Astrocyte (in vitro differentiated cells and primary cell): ENCODE measurements at regions not wholly inside any gene's neighbourhood (a gene's known extent, or its start where the extent isn't known, plus 50 kb on each side); places are given as distances from the start of the nearest gene placed in this dataset.
A peak's percentile ranks its signal among the peaks of the same experiment; 100 is the strongest.

ENCODE experiments used
- DNase-seq: peaks from one replicate; pipeline ENCODE4 v3.0.0-alpha.2; 2010; ENCODE audit warnings: low read depth
- FAIRE-seq: peaks from 2 replicates; lab custom pipeline; 2011; peaks lifted over from hg19 to GRCh38; lab: Jason Lieb, UNC
- H2AFZ ChIP-seq: 2 replicates; pipeline ENCODE4 v1.6.0; 2012; ENCODE audit warnings: low read depth, low read length, inconsistent platforms
- H3K27ac ChIP-seq: 2 replicates; pipeline ENCODE4 v1.5.1; 2011; ENCODE audit warnings: low read depth, low read length, inconsistent platforms
- H3K27me3 ChIP-seq: 2 replicates; pipeline ENCODE4 v1.6.0; 2011; ENCODE audit warnings: low read length, inconsistent platforms; ENCODE audit not compliant: insufficient read depth
- H3K36me3 ChIP-seq: 2 replicates; pipeline ENCODE4 v1.5.1; 2011; ENCODE audit warnings: low read length, inconsistent platforms; ENCODE audit not compliant: insufficient read depth
- H3K4me1 ChIP-seq: 2 replicates; pipeline ENCODE4 v1.5.1; 2011; ENCODE audit warnings: low read length, inconsistent platforms; ENCODE audit not compliant: insufficient read depth
- H3K4me2 ChIP-seq: 2 replicates; pipeline ENCODE4 v1.6.0; 2012; ENCODE audit warnings: low read length, inconsistent platforms
- H3K4me3 ChIP-seq: 2 replicates; pipeline ENCODE4 v1.5.1; 2011; ENCODE audit warnings: low read depth, mild to moderate bottlenecking, low read length, inconsistent platforms; ENCODE audit not compliant: insufficient read depth
- H3K79me2 ChIP-seq: 2 replicates; pipeline ENCODE4 v1.6.0; 2012; ENCODE audit warnings: mild to moderate bottlenecking, low read length, inconsistent platforms; ENCODE audit not compliant: insufficient read depth
- H3K9ac ChIP-seq: 2 replicates; pipeline ENCODE4 v1.6.0; 2012; ENCODE audit warnings: mild to moderate bottlenecking, low read length, inconsistent platforms
- H3K9me3 ChIP-seq: 2 replicates; pipeline ENCODE4 v1.5.1; 2012; ENCODE audit warnings: low read depth, mild to moderate bottlenecking, low read length, inconsistent platforms; ENCODE audit not compliant: insufficient read depth
- H4K20me1 ChIP-seq: 2 replicates; pipeline ENCODE4 v1.6.0; 2012; ENCODE audit warnings: low read length, inconsistent platforms; ENCODE audit not compliant: insufficient read depth
- H3K27ac Mint-ChIP-seq: one replicate; pipeline ENCODE4 v1.8.0; 2021; ENCODE audit warnings: mild to moderate bottlenecking, mixed read lengths; ENCODE audit not compliant: unreplicated experiment
- H3K27me3 Mint-ChIP-seq: one replicate; pipeline ENCODE4 v1.8.0; 2021; ENCODE audit warnings: low read depth, mixed read lengths; ENCODE audit not compliant: unreplicated experiment
- H3K36me3 Mint-ChIP-seq: one replicate; pipeline ENCODE4 v1.8.0; 2021; ENCODE audit warnings: low read depth, mixed read lengths; ENCODE audit not compliant: unreplicated experiment
- H3K4me1 Mint-ChIP-seq: one replicate; pipeline ENCODE4 v1.8.0; 2021; ENCODE audit warnings: low read depth, mixed read lengths; ENCODE audit not compliant: unreplicated experiment
- H3K4me3 Mint-ChIP-seq: one replicate; pipeline ENCODE4 v1.8.0; 2021; ENCODE audit warnings: mild to moderate bottlenecking, moderate library complexity, mixed read lengths; ENCODE audit not compliant: unreplicated experiment
- H3K9me3 Mint-ChIP-seq: one replicate; pipeline ENCODE4 v1.8.0; 2021; ENCODE audit warnings: mild to moderate bottlenecking, mixed read lengths; ENCODE audit not compliant: unreplicated experiment
- CTCF ChIP-seq: IDR thresholded peaks from 2 replicates; pipeline ENCODE4 v1.5.1; 2011; ENCODE audit warnings: low read depth, mild to moderate bottlenecking, inconsistent platforms, low read length, moderate library complexity; ENCODE audit not compliant: insufficient read depth
- EZH2 ChIP-seq: IDR thresholded peaks from 2 replicates; pipeline ENCODE4 v1.6.1; 2012; ENCODE audit warnings: mild to moderate bottlenecking, low read length, inconsistent platforms; ENCODE audit not compliant: insufficient read depth

- Mint-ChIP-seq H3K4me1 (no peaks in the 10 kb centered on the region), H3K27ac (no peak overlapping the region), H3K9me3 (no peaks in the 10 kb centered on the region), H3K4me3 (no peak overlapping the region), H3K27me3 (peaks cover 4% of the 10 kb centered on the region), H3K36me3 (no peaks in the 10 kb centered on the region)
- Histone ChIP-seq H3K4me2 (no peak overlapping the region), H2AFZ (no peak overlapping the region), H3K27me3 (peaks cover 3% of the 10 kb centered on the region), H3K36me3 (no peaks in the 10 kb centered on the region), H3K9me3 (no peaks in the 10 kb centered on the region), H3K4me3 (no peak overlapping the region), H3K4me1 (no peaks in the 10 kb centered on the region), H4K20me1 (no peaks in the 10 kb centered on the region), H3K79me2 (no peaks in the 10 kb centered on the region), H3K9ac (no peak overlapping the region), H3K27ac (no peak overlapping the region)
- peak; percentile 37 for FAIRE-seq
- peak; percentile 11 for DNase-seq
- no peak for TF ChIP-seq EZH2
- peak; percentile 81 for TF ChIP-seq CTCF
Observed at GRCh38 chr5:69007726-69008368, 86.0 kb upstream of the SLC30A5 start.

- no peaks in the 10 kb centered on the region for H4K20me1 ChIP-seq
- no peak overlapping the region for H2AFZ ChIP-seq
- peaks cover 6% of the 10 kb centered on the region for H3K27me3 Mint-ChIP-seq
- no peak overlapping the region for H3K27ac Mint-ChIP-seq
- DNase-seq (no peak), FAIRE-seq (no peak)
- peaks cover 9% of the 10 kb centered on the region for H3K27me3 ChIP-seq
- H3K79me2 ChIP-seq: no peaks in the 10 kb centered on the region
- no peak overlapping the region for H3K4me3 ChIP-seq
- TF ChIP-seq EZH2 (no peak), CTCF (no peak)
- H3K9me3 ChIP-seq: no peaks in the 10 kb centered on the region
- H3K9ac ChIP-seq: no peak overlapping the region
- no peak overlapping the region for H3K27ac ChIP-seq
- no peak overlapping the region for H3K4me2 ChIP-seq
- H3K36me3 Mint-ChIP-seq: no peaks in the 10 kb centered on the region
- no peaks in the 10 kb centered on the region for H3K36me3 ChIP-seq
- no peaks in the 10 kb centered on the region for H3K4me1 ChIP-seq
- peaks cover 3% of the 10 kb centered on the region for H3K9me3 Mint-ChIP-seq
- H3K4me1 Mint-ChIP-seq: no peaks in the 10 kb centered on the region
- no peak overlapping the region for H3K4me3 Mint-ChIP-seq
Observed at GRCh38 chr5:69010476-69010875, 83.3 kb upstream of the SLC30A5 start.

- no peaks in the 10 kb centered on the region for H3K9me3 ChIP-seq
- Mint-ChIP-seq H3K36me3 (no peaks in the 10 kb centered on the region), H3K4me1 (no peaks in the 10 kb centered on the region), H3K4me3 (no peak overlapping the region), H3K9me3 (peaks cover 3% of the 10 kb centered on the region), H3K27me3 (peaks cover 6% of the 10 kb centered on the region), H3K27ac (no peak overlapping the region)
- H3K4me3 ChIP-seq: no peak overlapping the region
- no peak for DNase-seq
- no peak for TF ChIP-seq EZH2
- no peak for TF ChIP-seq CTCF
- no peak overlapping the region for H2AFZ ChIP-seq
- H3K9ac ChIP-seq: no peak overlapping the region
- no peaks in the 10 kb centered on the region for H3K4me1 ChIP-seq
- no peaks in the 10 kb centered on the region for H3K79me2 ChIP-seq
- no peaks in the 10 kb centered on the region for H3K36me3 ChIP-seq
- H3K27ac ChIP-seq: no peak overlapping the region
- H3K4me2 ChIP-seq: no peak overlapping the region
- no peaks in the 10 kb centered on the region for H4K20me1 ChIP-seq
- FAIRE-seq: no peak
- peaks cover 9% of the 10 kb centered on the region for H3K27me3 ChIP-seq
Observed at GRCh38 chr5:69011910-69012309, 81.9 kb upstream of the SLC30A5 start.
